ENCODE measurements at regions not wholly inside any gene's neighbourhood (a gene's known extent, or its start where the extent isn't known, plus 50 kb on each side); places are given as distances from the start of the nearest gene placed in this dataset.
"Not testable (repeated sequence)": the region's sequence is repeated elsewhere in the genome, so short reads cannot be mapped to it uniquely, and the experiment has no call there.

GRCh38 chr17:73851091-73851490 lies 206.8 kb upstream of the SDK2 start:
- Histone ChIP-seq H3K27ac (ENCODE audit: low read depth, low read length) (no peak overlapping the region), H3K9me3 (ENCODE audit: control insufficient read depth in 2 of 3, low read length in 3 of 3) (no peaks in the 10 kb centered on the region), H3K4me1 (ENCODE audit: control insufficient read depth in 2 of 2, insufficient read depth in 2 of 2, low read length in 2 of 2) (no peaks in the 10 kb centered on the region), H3K4me3 (ENCODE audit: low read length) (no peak overlapping the region), H3K36me3 (ENCODE audit: control insufficient read depth in 2 of 3, insufficient read depth in 3 of 3, low read length in 3 of 3) (no peaks in the 10 kb centered on the region), H3K27me3 (ENCODE audit: control insufficient read depth in 2 of 2, insufficient read depth in 2 of 2, low read length in 2 of 2) (no peaks in the 10 kb centered on the region)
- Mint-ChIP-seq H3K27ac (peak overlapping the region in 1 of 9 donors; percentile 41), H3K9me3 (peaks cover 1 to 12% (median 8%) of the 10 kb centered on the region in 11 donors), H3K27me3 (no peaks in the 10 kb centered on the region), H3K36me3 (peaks cover 0 to 16% (median 3%) of the 10 kb centered on the region in 5 donors), H3K4me1 (peaks cover 0 to 13% (median 10%) of the 10 kb centered on the region in 7 donors), H3K4me3 (no peak overlapping the region)
- intact Hi-C loops (cut with micrococcal nuclease), result no loop called here
- ChIA-PET POLR2A (interaction anchor here (0.6 to 0.7 kb wide), 2 partner anchors 24 to 198 kb away, joined by 3 to 4 read pairs; no protein-coding TSS in a partner anchor), CTCF (interaction anchor here (0.7 kb wide), 1 partner anchor 24 kb away, joined by 3 read pairs; no protein-coding TSS in a partner anchor)
- peak in 1 of 9 donors; percentile 11 for DNase-seq
- peak; percentile 32 for ATAC-seq

DNA sequence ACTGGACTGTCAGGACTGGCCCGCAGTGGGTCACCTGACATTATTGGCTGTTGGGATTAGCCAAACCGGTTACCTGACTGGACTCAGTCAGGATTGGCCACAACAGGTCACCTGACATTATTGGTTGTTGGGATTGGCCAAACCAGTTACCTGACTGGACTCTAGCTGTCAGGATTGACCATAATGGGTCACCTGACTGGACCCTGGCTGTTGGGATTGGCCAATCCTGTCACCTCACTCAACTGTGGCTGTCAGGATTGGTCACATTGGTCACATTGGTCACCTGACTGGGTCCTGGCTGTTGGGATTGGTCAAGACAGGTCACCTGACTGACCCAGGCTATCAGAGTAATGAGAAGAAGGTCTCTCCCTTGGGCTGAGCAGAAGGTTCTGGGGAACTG lies 207.7 kb upstream of the SDK2 start:
- Mint-ChIP-seq H3K36me3 (peaks cover 0 to 16% (median 3%) of the 10 kb centered on the region in 5 donors), H3K4me3 (no peak overlapping the region), H3K9me3 (peaks cover 1 to 12% (median 8%) of the 10 kb centered on the region in 11 donors), H3K4me1 (peaks cover 0 to 13% (median 10%) of the 10 kb centered on the region in 7 donors), H3K27me3 (no peaks in the 10 kb centered on the region), H3K27ac (no peak overlapping the region)
- ChIA-PET POLR2A (no interaction called here), CTCF (no interaction called here)
- H3K4me1 ChIP-seq (ENCODE audit: control insufficient read depth in 2 of 2, insufficient read depth in 2 of 2, low read length in 2 of 2), result no peaks in the 10 kb centered on the region
- no peak overlapping the region for H3K4me3 ChIP-seq (ENCODE audit: low read length)
- H3K27ac ChIP-seq (ENCODE audit: low read depth, low read length), result no peak overlapping the region
- H3K27me3 ChIP-seq (ENCODE audit: control insufficient read depth in 2 of 2, insufficient read depth in 2 of 2, low read length in 2 of 2), result no peaks in the 10 kb centered on the region
- DNase-seq (no peak), ATAC-seq (no peak)
- no peaks in the 10 kb centered on the region for H3K9me3 ChIP-seq (ENCODE audit: control insufficient read depth in 2 of 3, low read length in 3 of 3)
- H3K36me3 ChIP-seq (ENCODE audit: control insufficient read depth in 2 of 3, insufficient read depth in 3 of 3, low read length in 3 of 3), result no peaks in the 10 kb centered on the region
- intact Hi-C loops (cut with micrococcal nuclease), result no loop called here

DNA sequence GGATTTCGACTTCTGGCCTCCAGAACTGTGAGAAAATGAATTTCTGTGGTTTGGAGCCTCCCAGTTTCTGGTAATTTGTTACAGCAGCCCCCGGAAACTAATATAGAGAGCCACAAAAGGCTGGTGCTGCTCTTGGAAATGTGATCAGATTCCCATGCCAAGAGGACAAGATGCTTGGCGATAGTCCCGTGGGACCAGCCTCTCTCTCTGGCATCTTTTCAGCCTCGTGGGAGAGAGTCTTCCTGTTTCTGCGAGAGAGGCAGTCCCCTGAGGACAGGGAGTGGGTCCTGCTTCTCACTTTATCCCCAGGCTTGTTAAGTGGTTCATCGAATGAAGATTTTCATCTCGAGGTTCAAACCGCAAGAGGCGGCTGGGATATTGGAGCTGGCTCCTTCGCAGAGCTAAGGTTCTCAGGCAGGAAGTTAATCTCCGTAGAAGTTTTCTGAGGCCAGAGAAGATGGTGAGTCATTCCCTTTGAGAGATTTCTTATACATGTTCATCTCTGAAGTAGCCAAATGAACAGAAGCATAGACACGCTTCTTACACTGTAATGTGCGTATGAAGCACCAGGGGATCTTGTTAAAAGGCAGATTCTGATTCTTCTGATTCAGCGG lies 211.6 kb upstream of the SDK2 start:
- H3K36me3 Mint-ChIP-seq, result peaks cover 0 to 16% (median 3%) of the 10 kb centered on the region in 5 donors
- no peak for DNase-seq
- Histone ChIP-seq H3K4me1 (ENCODE audit: control insufficient read depth in 2 of 2, insufficient read depth in 2 of 2, low read length in 2 of 2) (no peaks in the 10 kb centered on the region), H3K27ac (ENCODE audit: low read depth, low read length) (no peak overlapping the region), H3K36me3 (ENCODE audit: control insufficient read depth in 2 of 3, insufficient read depth in 3 of 3, low read length in 3 of 3) (no peaks in the 10 kb centered on the region), H3K27me3 (ENCODE audit: control insufficient read depth in 2 of 2, insufficient read depth in 2 of 2, low read length in 2 of 2) (no peaks in the 10 kb centered on the region), H3K9me3 (ENCODE audit: control insufficient read depth in 2 of 3, low read length in 3 of 3) (no peaks in the 10 kb centered on the region), H3K4me3 (ENCODE audit: low read length) (no peak overlapping the region)
- H3K4me1 Mint-ChIP-seq, result peaks cover 0 to 25% (median 8%) of the 10 kb centered on the region in 7 donors
- no peaks in the 10 kb centered on the region for H3K27me3 Mint-ChIP-seq
- no peak overlapping the region for H3K4me3 Mint-ChIP-seq
- ChIA-PET POLR2A (interaction anchor here (0.7 kb wide), 1 partner anchor 12 kb away, joined by 3 read pairs; no protein-coding TSS in a partner anchor), CTCF (no interaction called here)
- intact Hi-C loops (cut with micrococcal nuclease), result no loop called here
- no peak overlapping the region for H3K27ac Mint-ChIP-seq
- peaks cover 1 to 12% (median 8%) of the 10 kb centered on the region in 11 donors for H3K9me3 Mint-ChIP-seq
- no peak for ATAC-seq

- Mint-ChIP-seq H3K9me3 (peaks cover 1 to 12% (median 8%) of the 10 kb centered on the region in 11 donors), H3K4me1 (peaks cover 0 to 18% (median 1%) of the 10 kb centered on the region in 7 donors), H3K4me3 (no peak overlapping the region), H3K27me3 (no peaks in the 10 kb centered on the region), H3K36me3 (peaks cover 0 to 16% (median 3%) of the 10 kb centered on the region in 5 donors), H3K27ac (no peak overlapping the region)
- ATAC-seq (no peak), DNase-seq (no peak)
- no peaks in the 10 kb centered on the region for H3K36me3 ChIP-seq (ENCODE audit: control insufficient read depth in 2 of 3, insufficient read depth in 3 of 3, low read length in 3 of 3)
- no peak overlapping the region for H3K4me3 ChIP-seq (ENCODE audit: low read length)
- no peaks in the 10 kb centered on the region for H3K4me1 ChIP-seq (ENCODE audit: control insufficient read depth in 2 of 2, insufficient read depth in 2 of 2, low read length in 2 of 2)
- intact Hi-C loops (cut with micrococcal nuclease), result no loop called here
- ChIA-PET POLR2A (no interaction called here), CTCF (no interaction called here)
- H3K9me3 ChIP-seq (ENCODE audit: control insufficient read depth in 2 of 3, low read length in 3 of 3), result no peaks in the 10 kb centered on the region
- no peaks in the 10 kb centered on the region for H3K27me3 ChIP-seq (ENCODE audit: control insufficient read depth in 2 of 2, insufficient read depth in 2 of 2, low read length in 2 of 2)
- no peak overlapping the region for H3K27ac ChIP-seq (ENCODE audit: low read depth, low read length)
Observed at GRCh38 chr17:73856556-73856955, 212.3 kb upstream of the SDK2 start.

DNA sequence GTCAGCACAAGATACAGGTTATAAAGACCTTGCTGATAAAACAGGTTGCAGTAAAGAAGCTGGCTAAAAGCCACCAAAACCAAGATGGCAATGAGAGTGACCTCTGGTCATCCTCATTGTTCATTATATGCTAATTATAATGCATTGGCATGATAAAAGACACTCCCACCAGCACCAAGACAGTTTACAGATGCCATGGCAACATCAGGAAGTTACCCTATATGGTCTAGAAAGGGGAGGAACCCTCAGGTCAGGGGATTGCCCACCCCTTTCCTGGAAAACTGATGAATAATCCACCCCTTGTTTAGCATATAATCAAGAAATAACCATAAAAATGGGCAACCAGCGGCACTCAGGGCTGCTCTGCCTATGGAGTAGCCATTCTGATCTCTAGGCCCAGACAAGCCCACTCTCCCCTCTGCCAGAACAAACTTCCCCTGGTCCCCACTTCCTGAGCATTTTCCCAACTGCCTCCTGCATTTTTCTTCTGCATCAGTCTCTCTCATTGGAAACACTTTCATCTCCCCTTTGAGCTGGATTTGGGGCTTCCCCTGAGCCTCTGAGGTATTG lies 215.3 kb upstream of the SDK2 start:
- H3K9me3 Mint-ChIP-seq; H3K36me3 ChIP-seq (ENCODE audit: control insufficient read depth in 2 of 3, insufficient read depth in 3 of 3, low read length in 3 of 3); H3K9me3 ChIP-seq (ENCODE audit: control insufficient read depth in 2 of 3, low read length in 3 of 3); CTCF ChIA-PET; DNase-seq; H3K4me1 ChIP-seq (ENCODE audit: control insufficient read depth in 2 of 2, insufficient read depth in 2 of 2, low read length in 2 of 2); ATAC-seq; H3K27me3 ChIP-seq (ENCODE audit: control insufficient read depth in 2 of 2, insufficient read depth in 2 of 2, low read length in 2 of 2); POLR2A ChIA-PET; H3K4me3 Mint-ChIP-seq; H3K27ac ChIP-seq (ENCODE audit: low read depth, low read length); H3K27me3 Mint-ChIP-seq; intact Hi-C loops (cut with micrococcal nuclease); H3K4me3 ChIP-seq (ENCODE audit: low read length); H3K36me3 Mint-ChIP-seq: not testable (repeated sequence)
- H3K4me1 Mint-ChIP-seq, result peaks cover 0 to 13% (median 0%) of the 10 kb centered on the region in 7 donors
- H3K27ac Mint-ChIP-seq, result peak overlapping the region in 1 of 9 donors; percentile 41

- H3K27ac Mint-ChIP-seq, result no peak overlapping the region
- Histone ChIP-seq H3K27ac (ENCODE audit: low read depth, low read length) (no peak overlapping the region), H3K9me3 (ENCODE audit: control insufficient read depth in 2 of 3, low read length in 3 of 3) (no peaks in the 10 kb centered on the region), H3K4me1 (ENCODE audit: control insufficient read depth in 2 of 2, insufficient read depth in 2 of 2, low read length in 2 of 2) (no peaks in the 10 kb centered on the region), H3K4me3 (ENCODE audit: low read length) (no peak overlapping the region), H3K27me3 (ENCODE audit: control insufficient read depth in 2 of 2, insufficient read depth in 2 of 2, low read length in 2 of 2) (no peaks in the 10 kb centered on the region), H3K36me3 (ENCODE audit: control insufficient read depth in 2 of 3, insufficient read depth in 3 of 3, low read length in 3 of 3) (no peaks in the 10 kb centered on the region)
- no peak overlapping the region for H3K4me3 Mint-ChIP-seq
- ATAC-seq (no peak), DNase-seq (no peak)
- no peaks in the 10 kb centered on the region for H3K36me3 Mint-ChIP-seq
- intact Hi-C loops (cut with micrococcal nuclease), result no loop called here
- ChIA-PET POLR2A (no interaction called here), CTCF (no interaction called here)
- H3K9me3 Mint-ChIP-seq, result no peaks in the 10 kb centered on the region
- H3K27me3 Mint-ChIP-seq, result no peaks in the 10 kb centered on the region
- peaks cover 0 to 13% (median 0%) of the 10 kb centered on the region in 7 donors for H3K4me1 Mint-ChIP-seq
Observed at GRCh38 chr17:73861543-73861942, 217.3 kb upstream of the SDK2 start.
